NCI-H2029 treated with DMSO at 0.1 percent for 48 hours (cell line): ENCODE measurements at regions not wholly inside any gene's neighbourhood (a gene's known extent, or its start where the extent isn't known, plus 50 kb on each side); places are given as distances from the start of the nearest gene placed in this dataset.

ENCODE experiments used
- DNase-seq: peaks from one replicate; lab custom pipeline; 2025; lab: John Stamatoyannopoulos, UW

DNA sequence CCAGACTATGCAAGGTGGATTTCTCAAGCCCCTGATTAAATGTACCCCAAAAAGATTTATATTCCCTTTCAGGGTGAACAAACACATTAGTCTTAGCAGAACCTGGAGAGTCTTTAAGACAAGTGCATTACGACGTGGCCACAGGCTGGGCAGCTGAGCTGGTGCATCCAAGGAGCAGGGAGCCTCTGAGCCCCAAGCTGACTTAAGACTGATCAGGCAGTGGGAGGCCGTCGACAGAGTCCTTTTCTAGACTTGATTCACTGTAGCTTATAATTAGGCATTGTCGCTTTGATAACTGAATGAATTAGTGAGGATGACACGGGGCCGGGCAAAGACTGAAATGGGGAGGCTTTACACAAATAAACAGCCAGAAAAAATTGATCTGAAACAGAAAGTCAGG, 353.2 kb downstream of the GPAM start:
- DNase-seq: no peak

DNA sequence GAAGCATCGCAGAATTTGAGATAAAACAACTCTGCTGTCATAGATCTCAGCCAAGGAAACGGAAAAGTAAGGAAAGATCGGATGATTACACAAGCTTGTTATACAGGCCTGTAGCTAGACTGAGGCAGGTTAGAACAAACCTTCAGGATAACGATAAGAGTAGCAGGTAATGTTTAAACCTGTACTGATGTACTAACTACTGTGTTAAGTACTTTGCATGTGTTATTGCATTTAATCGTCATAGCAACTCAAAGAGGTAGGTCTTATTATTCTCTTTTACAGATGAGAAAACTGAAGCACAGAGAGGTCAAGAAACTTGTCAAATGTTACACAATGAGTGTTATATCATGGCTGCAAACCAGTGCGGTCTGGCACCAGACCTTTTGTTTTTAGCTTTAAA, 352.5 kb downstream of the GPAM start:
- no peak for DNase-seq

DNA sequence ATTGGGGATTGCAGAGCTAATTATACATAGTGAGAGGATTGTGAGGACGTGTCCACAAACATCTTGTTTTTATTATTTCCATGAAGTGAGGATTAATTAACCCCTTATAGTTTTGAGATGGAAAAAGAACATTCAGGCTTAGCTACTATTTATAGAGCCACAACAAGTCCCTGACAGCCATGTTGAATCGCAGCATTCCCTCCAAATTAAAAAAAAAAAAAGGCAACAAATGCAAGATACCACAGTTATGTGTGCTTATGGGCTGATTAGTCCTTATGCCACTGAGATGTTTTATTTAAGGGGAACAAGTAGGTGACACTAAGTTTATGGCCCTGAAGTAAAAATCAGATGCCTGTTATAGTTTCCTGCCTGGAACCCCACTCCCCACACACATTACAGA, 350.3 kb downstream of the GPAM start:
- no peak for DNase-seq

DNA sequence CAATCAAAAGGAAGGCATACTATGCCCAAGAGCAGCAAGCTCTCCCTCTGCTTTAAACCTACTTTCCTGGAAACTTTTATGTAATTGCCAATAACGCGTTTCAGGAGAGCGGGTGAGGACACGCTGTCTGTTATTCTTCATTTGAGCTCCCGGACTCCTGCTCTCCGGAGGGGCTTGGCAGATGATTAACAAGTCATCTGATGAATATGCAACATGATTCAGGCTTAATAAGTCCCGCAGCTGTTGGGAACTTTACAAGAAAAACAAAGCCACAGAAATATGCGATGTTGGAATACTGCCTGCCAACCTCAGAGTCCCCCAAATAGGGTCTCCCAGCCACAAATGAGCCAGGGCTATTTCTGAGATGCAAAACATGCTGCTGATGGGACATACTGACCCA, 348.0 kb downstream of the GPAM start:
- no peak for DNase-seq

DNA sequence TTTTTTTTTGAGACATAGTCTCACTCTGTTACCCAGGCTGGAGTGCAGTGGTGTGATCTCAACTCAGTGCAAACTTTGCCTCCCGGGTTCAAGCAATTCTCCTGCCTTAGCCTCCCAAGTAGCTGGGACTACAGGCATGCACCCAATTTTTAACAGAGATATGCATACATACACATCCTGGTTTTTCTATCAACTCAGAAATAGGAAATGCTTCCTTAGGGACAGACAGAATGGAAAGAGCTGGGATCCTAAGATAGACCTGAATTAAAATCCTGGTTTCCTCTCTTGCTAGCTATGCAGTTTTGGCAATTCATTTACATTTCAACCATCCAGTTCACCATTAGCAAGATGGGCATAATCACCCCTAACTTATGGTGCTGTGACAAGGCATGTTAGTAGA, 347.5 kb downstream of the GPAM start:
- DNase-seq: no peak

DNA sequence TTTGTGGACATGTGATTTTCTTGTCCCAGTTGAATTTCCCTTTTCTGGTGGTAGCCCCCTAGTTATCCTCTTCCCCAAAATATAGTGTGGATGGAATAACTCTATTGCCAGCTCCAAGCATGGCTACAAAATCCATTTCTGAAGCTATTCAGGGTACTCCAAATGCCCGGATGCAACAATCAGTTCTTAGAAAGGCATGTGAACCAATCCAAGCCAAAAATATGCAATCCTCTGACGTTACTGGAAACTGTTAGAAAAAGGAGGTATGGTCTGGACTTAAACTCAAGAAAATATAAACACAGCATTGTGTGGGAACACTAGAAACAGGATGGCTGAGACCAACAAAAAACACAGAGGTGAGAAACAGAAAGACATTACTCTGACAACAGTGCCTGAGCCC, 347.0 kb downstream of the GPAM start:
- DNase-seq: no peak

DNA sequence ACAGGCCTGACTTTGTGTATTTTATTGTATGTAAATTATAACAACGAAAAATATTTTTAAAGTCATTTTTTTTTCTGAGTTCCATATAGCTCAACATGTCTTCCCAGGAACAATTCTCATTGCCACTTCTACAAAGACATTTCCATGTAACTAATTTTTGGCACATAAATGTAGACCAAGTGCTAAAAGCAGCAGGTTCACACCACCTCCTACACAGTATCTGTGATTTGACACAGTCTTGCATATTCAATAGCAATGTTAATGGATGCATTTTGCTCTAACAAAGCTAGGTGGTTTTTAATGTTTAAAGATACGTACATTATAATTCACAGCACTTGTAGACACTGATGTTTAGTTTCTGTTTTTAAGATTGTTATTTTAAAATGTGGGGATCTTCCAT, 346.5 kb downstream of the GPAM start:
- no peak for DNase-seq

DNA sequence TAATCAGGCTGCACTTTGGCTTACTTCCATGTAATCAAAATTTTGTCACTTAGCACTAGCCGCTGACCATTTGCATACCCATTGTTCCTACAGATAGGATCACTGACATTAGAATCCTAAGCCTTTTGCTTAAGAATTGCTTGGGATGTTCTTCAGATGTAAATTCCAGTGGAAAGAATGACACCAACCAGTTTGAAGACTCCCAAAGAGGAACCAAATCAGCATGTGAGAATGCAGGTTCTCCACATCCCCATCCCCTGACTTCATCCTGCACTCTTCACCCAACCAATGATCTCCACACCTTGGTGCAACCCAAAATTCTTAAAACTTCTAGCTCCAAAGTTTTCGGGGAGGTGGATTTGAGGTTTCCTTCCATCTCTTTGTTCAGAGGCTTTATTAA, 345.6 kb downstream of the GPAM start:
- no peak for DNase-seq

DNA sequence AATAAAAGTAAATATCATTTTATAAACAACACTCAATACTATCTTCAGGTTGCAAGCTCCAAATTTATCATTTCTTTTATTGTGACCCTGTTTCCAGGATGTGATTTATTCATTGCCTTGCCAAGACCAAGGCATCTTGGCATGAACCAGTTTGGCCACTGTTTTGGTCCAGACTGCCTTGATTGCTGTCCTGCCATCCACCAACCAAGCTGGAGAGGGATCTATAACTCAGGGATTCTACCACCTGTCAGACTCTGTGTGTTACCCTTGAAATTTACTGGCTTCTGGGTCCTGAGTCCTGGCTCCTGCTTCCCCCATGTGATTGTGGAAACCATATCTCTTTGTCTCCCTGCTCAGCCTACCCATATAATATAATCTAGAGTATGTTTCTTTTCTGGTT, 343.0 kb downstream of the GPAM start:
- DNase-seq: no peak

DNA sequence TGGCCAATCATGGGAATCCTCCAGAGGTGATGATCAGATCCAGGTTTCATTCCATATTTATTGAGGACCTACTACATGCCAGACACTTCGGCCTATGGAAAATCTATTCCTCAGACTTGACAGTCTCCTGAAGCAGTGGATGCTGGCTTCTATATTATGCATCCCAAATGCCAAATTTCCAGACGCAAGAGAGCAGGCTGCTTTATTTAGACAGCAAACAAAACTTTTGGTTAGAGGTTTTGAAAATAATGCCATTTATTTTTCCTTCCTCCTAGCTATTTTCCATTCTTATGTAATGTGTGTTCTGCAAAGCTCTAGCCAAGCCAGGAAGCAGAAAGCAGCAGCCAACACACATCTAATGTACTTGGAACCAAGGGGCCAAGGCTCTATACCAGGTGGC, 330.8 kb downstream of the GPAM start:
- DNase-seq: no peak

DNA sequence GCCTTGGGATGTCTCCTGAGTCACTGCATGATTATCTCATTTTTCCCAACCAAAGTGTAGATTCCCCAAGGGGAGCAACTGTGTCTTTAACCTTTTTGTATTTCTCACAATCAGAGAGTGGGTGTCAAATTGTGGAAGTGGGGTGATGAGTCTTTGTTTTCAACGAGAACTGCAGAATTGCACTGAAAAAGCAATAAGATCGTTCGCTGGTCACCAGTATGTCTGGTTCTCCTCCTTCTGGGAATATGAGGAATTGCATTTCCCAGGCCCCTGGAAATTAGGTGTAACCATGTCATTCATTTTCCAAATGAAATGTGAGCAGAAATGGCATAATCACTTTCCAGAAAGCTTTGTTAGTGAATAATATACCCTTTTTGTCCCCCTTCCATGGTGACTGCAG, 326.9 kb downstream of the GPAM start:
- DNase-seq: no peak

DNA sequence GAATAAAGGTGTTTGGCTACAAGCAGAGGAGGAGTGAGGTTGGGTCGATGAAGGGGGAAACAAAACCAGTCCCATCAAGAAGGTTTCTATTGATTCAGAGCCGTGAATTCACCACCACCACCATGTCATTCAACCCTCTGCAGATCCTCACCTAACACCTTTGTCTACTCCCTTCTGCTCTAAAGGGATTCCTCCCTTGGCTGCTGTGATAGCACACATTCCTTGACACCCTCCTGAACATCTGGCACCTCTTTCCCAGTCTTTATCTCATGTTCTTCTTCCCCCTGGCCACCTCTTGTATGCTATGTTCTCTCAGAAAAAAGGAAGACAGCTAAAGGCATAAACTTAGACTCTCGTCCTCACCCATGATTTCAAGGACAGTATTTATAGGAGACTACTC, 318.0 kb downstream of the GPAM start:
- no peak for DNase-seq

DNA sequence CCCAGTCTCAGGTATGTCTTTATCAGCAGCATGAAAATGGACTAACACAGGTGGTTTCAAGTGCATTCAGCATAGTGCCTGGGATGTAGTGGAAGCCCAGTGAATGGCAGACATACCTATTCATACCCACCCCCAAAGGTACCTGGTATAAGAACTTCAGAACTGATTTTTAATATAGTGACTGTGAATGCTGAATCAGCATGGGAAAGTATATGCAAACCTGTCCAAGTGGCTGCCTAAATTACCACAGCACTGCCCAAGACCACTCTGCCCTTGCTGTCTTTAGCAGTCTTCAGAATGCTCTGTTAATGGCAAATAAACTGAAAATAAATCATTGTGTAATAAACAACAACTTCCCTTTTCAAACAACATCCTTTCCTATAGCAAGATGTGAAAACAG, 312.1 kb downstream of the GPAM start:
- DNase-seq: no peak

DNA sequence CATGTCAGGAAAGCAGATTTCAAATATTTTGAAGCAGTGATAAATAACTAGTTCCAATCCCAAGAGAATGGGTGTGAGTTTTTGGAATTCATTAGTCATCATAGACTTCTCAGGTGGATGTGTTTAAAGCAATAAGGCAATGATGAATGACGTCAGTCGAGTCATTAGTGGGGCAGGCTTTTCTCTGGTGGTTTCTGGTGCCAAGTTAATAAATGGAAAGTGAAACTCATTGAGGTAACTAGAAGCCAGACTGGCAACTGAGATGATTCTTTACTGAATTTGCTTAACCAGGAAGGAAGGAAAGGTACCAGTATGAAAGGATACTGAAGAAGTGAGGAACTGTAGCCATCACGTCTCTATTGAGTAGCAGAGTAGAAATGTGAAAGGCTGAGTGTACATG, 311.0 kb downstream of the GPAM start:
- no peak for DNase-seq

DNA sequence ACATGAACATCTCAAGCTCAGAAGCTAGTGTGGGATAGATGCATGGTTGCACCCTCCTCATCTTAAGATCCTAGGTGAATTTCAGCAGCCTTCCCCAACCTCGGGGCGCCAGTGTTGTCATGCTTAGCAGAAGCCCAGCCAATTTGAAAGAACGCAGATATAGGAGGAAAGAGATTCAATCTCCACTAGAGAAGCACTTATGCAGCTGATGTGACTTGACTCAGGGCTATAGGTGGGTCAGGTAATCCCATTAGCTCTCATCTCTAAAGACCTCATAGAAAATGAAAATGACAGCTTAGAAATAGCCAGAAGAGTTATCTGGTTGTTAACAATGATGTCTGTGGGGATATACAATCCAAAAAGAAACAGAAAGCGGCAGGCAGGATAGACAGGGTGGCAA, 310.5 kb downstream of the GPAM start:
- DNase-seq: no peak

DNA sequence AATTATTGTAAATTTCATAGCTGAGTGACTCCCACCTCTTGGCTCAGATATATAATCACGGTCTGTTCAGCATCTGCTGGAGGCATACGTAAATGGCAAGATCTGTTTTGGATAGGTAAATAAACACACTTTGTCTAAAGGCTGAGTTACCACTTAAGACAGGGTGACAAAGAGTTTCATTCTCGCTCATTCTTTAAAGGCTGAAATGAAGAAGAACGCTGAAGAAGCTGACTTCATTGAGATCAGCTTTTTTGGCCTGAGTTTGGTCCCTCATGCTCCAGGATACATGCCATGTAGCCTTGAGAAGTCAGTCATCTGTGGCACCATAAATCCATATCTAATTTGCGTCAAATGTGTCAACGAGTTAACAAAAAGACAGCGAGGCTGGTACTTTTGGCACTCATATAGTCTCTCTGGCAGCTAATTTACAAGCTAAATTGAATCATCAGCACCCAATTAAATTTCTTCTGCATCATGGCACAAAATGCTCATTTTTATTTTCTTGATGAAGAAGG, 309.9 kb downstream of the GPAM start:
- no peak for DNase-seq

DNA sequence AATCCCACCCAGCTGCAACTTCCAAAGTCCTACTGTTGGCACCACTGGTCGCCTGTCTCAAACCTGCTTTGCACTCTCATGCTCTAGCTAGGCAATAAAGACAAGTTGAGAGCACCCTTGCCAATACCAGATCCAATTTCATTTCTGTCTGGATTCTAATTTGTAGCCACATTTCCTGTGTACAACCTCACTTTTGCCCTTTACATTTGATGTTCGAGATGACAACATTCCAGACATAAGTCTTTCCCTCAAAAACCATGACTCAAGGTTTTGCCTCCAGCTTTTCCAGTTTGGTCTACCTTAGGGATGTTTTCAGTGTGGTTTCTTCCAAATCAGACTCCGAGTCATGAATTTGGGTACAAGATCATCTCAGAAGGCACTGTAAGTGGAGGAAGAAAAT, 309.0 kb downstream of the GPAM start:
- no peak for DNase-seq

DNA sequence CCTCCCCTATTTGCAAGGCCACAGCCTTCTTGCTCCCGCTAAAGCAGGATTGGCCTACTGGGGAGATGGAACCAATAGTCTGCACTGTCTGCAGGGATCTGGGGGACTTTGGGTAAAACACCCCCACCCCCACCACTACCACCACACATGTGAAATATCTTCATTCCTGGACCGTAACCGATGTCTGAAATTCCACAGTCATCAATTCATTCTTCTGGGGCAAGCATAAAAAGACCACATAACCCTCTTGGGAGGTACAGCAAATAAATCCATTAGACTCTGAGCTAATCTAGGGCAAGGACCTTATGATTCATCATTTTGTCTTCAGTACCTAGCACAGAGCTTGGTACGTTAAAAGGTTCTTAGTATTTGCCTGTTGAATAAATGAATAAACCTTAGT, 307.8 kb downstream of the GPAM start:
- DNase-seq: no peak

DNA sequence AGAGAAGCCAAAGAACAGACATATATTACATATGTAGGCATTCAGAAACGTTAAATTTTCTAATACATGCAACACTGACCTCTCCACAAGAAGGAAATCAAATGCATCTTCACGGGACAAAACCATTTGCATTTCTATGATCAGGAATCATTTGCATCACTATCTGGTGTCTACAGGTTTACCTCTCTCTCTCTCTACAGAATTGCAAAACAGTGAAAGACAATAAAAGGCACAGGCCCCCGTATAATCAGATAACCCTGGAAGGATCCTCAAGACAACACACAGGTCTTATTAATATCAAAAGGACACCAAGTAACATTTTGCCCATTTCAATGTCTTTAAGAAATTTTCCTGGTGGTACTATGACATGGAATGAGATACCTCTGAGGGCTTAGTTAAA, 306.3 kb downstream of the GPAM start:
- DNase-seq: no peak

DNA sequence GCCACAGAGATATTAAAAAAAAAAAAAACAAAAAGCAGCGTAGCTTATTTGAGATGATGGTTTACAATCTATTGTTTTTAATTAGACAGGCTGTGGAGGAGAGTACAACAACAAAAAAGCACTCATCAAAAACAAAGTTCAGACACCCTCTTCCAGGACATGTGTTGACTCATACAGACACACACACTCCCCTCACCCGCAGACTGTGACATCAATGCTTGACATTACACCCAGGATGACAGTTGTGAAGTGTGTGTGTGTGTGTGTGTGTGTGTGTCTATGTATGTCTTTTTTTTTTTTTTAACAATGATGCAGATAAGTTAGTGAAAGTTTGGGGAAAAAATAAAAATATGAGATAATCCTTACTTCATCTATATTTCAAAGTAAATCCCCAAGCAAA, 303.6 kb downstream of the GPAM start:
- DNase-seq: no peak

DNA sequence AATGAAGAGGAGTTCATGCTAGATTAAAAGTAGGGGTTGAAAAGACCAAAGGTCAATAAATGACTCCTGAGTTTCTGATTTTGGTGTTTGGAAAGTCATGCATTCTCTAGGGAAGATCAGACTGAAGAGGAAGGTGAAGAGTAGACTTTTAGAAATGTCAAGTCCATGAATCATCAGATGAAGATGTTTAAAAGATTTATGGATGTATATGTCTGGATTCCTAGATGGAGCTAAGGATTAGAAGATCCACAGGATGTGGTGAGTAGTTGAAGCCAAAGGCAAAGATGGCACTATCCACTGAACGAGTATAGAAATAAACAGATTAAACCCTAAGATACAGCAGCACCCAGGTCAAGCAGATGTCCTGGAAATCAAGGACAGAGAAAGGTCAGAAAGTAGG, 298.5 kb downstream of the GPAM start:
- no peak for DNase-seq

DNA sequence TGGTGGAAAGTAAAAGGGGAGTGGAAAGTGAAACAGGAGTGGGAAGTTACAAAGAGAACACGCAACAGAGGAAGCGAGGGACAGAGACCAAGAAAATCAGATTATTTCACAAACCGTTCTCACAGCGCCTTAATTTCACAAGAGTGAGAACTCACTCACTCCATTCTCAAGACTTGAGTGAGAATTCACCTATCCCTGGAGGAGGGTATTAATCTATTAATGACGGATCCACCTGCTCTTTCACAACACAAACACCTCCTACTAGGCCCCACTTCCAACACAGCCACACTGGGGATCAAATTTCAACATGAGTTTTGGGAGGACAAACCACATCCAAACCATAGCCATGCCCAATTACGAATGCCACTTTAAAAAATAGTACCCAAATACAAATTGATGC, 297.6 kb downstream of the GPAM start:
- DNase-seq: no peak

DNA sequence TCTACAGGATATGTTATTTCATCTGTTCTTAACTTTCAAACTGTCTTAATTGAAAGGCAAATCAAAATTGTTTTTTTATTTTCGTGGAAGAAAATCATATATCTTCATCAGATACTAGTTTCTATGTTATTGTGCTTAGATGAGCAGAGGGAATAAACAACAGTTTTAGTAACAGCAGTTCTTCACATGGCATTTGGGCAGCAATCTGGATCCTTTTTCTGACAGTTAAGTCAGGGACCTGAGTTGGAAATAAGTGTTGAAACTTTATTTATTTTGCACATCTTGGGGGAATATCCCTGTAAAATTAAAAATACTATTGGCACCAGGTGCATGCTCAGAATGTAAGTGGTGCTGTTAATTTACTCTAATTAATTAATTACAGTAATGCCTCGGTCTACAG, 296.3 kb downstream of the GPAM start:
- no peak for DNase-seq

DNA sequence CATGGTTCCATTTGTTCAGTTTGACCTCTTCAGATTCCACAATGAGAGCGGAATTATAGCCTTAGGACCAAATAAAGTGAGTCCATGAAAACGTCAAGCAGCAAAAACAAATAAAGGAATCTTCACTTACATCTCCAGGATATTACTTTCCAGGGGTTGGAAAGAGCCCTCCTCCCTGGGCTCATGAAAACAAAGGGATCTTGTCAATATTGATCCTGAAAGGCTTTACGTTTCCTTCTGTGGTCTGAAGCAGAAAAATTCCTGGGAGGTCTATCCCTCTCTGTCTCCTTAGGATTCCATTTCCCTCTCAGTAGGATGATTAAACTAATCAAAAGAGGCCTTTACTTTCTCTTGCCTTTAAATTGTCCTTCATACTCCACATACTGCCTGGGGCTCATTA, 293.5 kb downstream of the GPAM start:
- DNase-seq: no peak

DNA sequence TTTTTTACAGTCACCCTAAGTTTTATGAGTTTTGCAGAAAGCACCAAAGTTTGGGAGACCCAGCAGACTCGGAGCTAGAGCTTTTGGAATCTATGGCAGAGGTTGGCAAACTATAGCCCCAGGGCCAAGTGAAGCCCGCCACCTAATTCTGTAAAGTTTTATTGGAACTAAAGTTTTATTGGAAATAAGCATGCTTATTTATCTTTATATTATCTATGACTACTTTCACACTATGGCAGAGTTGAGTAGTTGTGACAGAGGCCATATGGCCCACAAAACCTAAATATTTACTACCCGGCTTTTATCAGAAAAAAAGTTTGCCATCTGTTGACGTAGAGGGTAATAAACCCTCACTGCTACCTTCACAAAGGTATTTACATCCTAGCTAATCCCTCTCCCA, 267.6 kb downstream of the GPAM start:
- no peak for DNase-seq
